Adrenal gland (tissue), 5 donors: ENCODE measurements at regions not wholly inside any gene's neighbourhood (a gene's known extent, or its start where the extent isn't known, plus 50 kb on each side); places are given as distances from the start of the nearest gene placed in this dataset.

Experiments
- CTCF ChIP-seq, 6 experiments: fragments of 450-650 bp in 4 of 6; fragments of 200-600 bp in 2 of 6; sonication (generic) in 1 of 6; IDR thresholded peaks; 1 replicate in 5 of 6; 2 replicates in 1 of 6; pipeline versions ENCODE4 v1.5.1 to v1.8.0; 2016 to 2021; ENCODE audit warnings: antibody characterized with exemption in 6 of 6, mild to moderate bottlenecking in 2 of 6, moderate library complexity in 1 of 6
- POLR2A ChIP-seq, 2 donors: fragments of 450-650 bp; IDR thresholded peaks; one replicate each; pipeline ENCODE4 v1.6.1; 2017; ENCODE audit warnings: antibody characterized with exemption in 2 of 2, mild to moderate bottlenecking in 2 of 2, moderate library complexity in 1 of 2
- donor health status: DM: no; HTN: no; CAD: no.

- TF ChIP-seq CTCF (IDR thresholded peaks at IDR 0.05) (no peak), POLR2A (IDR thresholded peaks at IDR 0.05) (no peak)
Measured at GRCh38 chr2:14843507-14844204, 211.1 kb downstream of the LRATD1 start.
